H1 (cell line): ENCODE measurements at regions not wholly inside any gene's neighbourhood (a gene's known extent, or its start where the extent isn't known, plus 50 kb on each side); places are given as distances from the start of the nearest gene placed in this dataset.

Experiments used
- CTCF ChIA-PET: fragments of 300-600 bp; sonication (Branson Sonifier 250); formaldehyde crosslinking; loops from one replicate; lab custom pipeline; 2021; ENCODE audit not compliant: partially characterized antibody; lab: Charles Lee
- POLR2A ChIA-PET: fragments of 300-600 bp; sonication (Branson Sonifier 250); formaldehyde crosslinking; loops from one replicate; lab custom pipeline; 2021; ENCODE audit warnings: inconsistent platforms; ENCODE audit not compliant: partially characterized antibody; lab: Charles Lee
- DNase-seq, 2 experiments: peaks; one replicate each; pipeline versions ENCODE4 v3.0.0 to v3.0.0-alpha.2; 2010 to 2022; ENCODE audit warnings: low spot score in 2 of 2, low read depth in 1 of 2, mixed read lengths in 1 of 2
- FAIRE-seq: peaks from 2 replicates; lab custom pipeline; 2011; peaks lifted over from hg19 to GRCh38; lab: Jason Lieb, UNC
- H2AFZ ChIP-seq: 2 replicates; pipeline ENCODE4 v1.8.1; 2012; ENCODE audit warnings: low read length, inconsistent platforms
- H2AK5ac ChIP-seq: 2 replicates; pipeline ENCODE4 v1.6.1; 2013; ENCODE audit warnings: low read depth, low read length
- H2BK120ac ChIP-seq: replicated peaks from 2 replicates; pipeline ENCODE3; 2013; ENCODE audit warnings: low read depth, low read length, inconsistent platforms
- H2BK12ac ChIP-seq: 2 replicates; pipeline ENCODE4 v1.6.1; 2013; ENCODE audit warnings: low read depth, low read length
- H2BK15ac ChIP-seq: 2 replicates; pipeline ENCODE4 v1.6.1; 2013; ENCODE audit warnings: low read length
- H2BK20ac ChIP-seq: 2 replicates; pipeline ENCODE4 v1.6.1; 2013; ENCODE audit warnings: low read length
- H2BK5ac ChIP-seq: 2 replicates; pipeline ENCODE4 v1.6.1; 2013; ENCODE audit warnings: low read depth, low read length
- H3K14ac ChIP-seq: 2 replicates; pipeline ENCODE4 v1.6.1; 2013; ENCODE audit warnings: inconsistent platforms; ENCODE audit not compliant: insufficient read length
- H3K18ac ChIP-seq: 2 replicates; pipeline ENCODE4 v1.6.1; 2013; ENCODE audit warnings: low read length; ENCODE audit errors: extremely low read depth
- H3K23ac ChIP-seq: 2 replicates; pipeline ENCODE4 v1.6.1; 2013; ENCODE audit warnings: inconsistent platforms; ENCODE audit not compliant: insufficient read length
- H3K23me2 ChIP-seq: 2 replicates; pipeline ENCODE4 v1.6.1; 2013; ENCODE audit warnings: low read depth, low read length
- H3K27ac ChIP-seq: 2 replicates; pipeline ENCODE4 v1.6.1; 2011; ENCODE audit warnings: low read depth, low read length, inconsistent platforms
- H3K27me3 ChIP-seq, 4 experiments: replicated peaks in 1 of 4; 1 replicate in 1 of 4; 2 replicates in 3 of 4; pipeline versions ENCODE4 v1.6.1 to v1.8.1; 2011 to 2013; ENCODE audit warnings: low read length in 3 of 4, mild to moderate bottlenecking in 3 of 4, inconsistent platforms in 2 of 4, mixed read lengths in 2 of 4, moderate library complexity in 1 of 4; ENCODE audit not compliant: control insufficient read depth in 3 of 4, insufficient read depth in 3 of 4; ENCODE audit errors: extremely low read depth in 1 of 4
- H3K36me3 ChIP-seq, 4 experiments: 2 replicates each; pipeline versions ENCODE4 v1.6.1 to v1.8.1; 2011 to 2013; ENCODE audit warnings: mild to moderate bottlenecking in 4 of 4, low read length in 3 of 4, moderate library complexity in 2 of 4, control low read depth in 1 of 4, inconsistent platforms in 1 of 4; ENCODE audit not compliant: insufficient read depth in 4 of 4, control insufficient read depth in 2 of 4
- H3K4ac ChIP-seq: replicated peaks from 2 replicates; pipeline ENCODE3; 2013; ENCODE audit warnings: low read length, low read depth, mixed read lengths, inconsistent platforms; ENCODE audit not compliant: insufficient read length
- H3K4me1 ChIP-seq, 4 experiments: replicated peaks in 1 of 4; 1 replicate in 1 of 4; 2 replicates in 3 of 4; pipeline versions ENCODE4 v1.6.1 to v1.8.1; 2011 to 2013; ENCODE audit warnings: low read length in 3 of 4, inconsistent platforms in 2 of 4, mixed read lengths in 1 of 4; ENCODE audit not compliant: insufficient read depth in 4 of 4, control insufficient read depth in 3 of 4
- H3K4me2 ChIP-seq, 2 experiments: 2 replicates each; pipeline versions ENCODE4 v1.6.1 to v1.8.1; 2011 to 2013; ENCODE audit warnings: low read depth in 2 of 2, low read length in 2 of 2, control low read depth in 1 of 2, inconsistent platforms in 1 of 2, mild to moderate bottlenecking in 1 of 2; ENCODE audit not compliant: insufficient read depth in 1 of 2
- H3K4me3 ChIP-seq, 4 experiments: fragments of 200-600, 300-600 bp in 1 of 4; sonication (generic), shearing (Covaris generic), sonication (Bioruptor Twin) in 1 of 4; 2 replicates each; pipeline versions ENCODE4 v1.5.1 to v1.8.1; 2011 to 2016; ENCODE audit warnings: low read length in 4 of 4, low read depth in 3 of 4, control low read depth in 2 of 4, inconsistent platforms in 2 of 4, mild to moderate bottlenecking in 2 of 4, mixed read lengths in 1 of 4, moderate library complexity in 1 of 4; ENCODE audit not compliant: insufficient read depth in 2 of 4; ENCODE audit errors: extremely low read depth in 1 of 4
- H3K56ac ChIP-seq: replicated peaks from 2 replicates; pipeline ENCODE3; 2013; ENCODE audit warnings: low read depth, mild to moderate bottlenecking, mixed read lengths, low read length, inconsistent platforms; ENCODE audit not compliant: insufficient read length
- H3K79me1 ChIP-seq: 2 replicates; pipeline ENCODE4 v1.6.1; 2013; ENCODE audit warnings: low read depth, low read length, control low read depth
- H3K79me2 ChIP-seq, 2 experiments: 2 replicates each; pipeline versions ENCODE4 v1.6.1 to v1.8.1; 2012 to 2013; ENCODE audit warnings: low read length in 2 of 2, mild to moderate bottlenecking in 2 of 2, inconsistent platforms in 1 of 2; ENCODE audit not compliant: insufficient read depth in 2 of 2, control insufficient read depth in 1 of 2
- H3K9ac ChIP-seq, 4 experiments: replicated peaks in 1 of 4; 1 replicate in 1 of 4; 2 replicates in 3 of 4; pipeline versions ENCODE4 v1.6.1 to v1.8.1; 2011 to 2013; ENCODE audit warnings: low read depth in 3 of 4, low read length in 3 of 4, control low read depth in 2 of 4, mild to moderate bottlenecking in 2 of 4, moderate library complexity in 2 of 4, inconsistent platforms in 1 of 4; ENCODE audit errors: extremely low read depth in 1 of 4
- H3K9me3 ChIP-seq, 2 experiments: 2 replicates each; pipeline versions ENCODE4 v1.6.1 to v1.8.1; 2012 to 2013; ENCODE audit warnings: mild to moderate bottlenecking in 2 of 2, moderate library complexity in 2 of 2, control low read depth in 1 of 2, inconsistent platforms in 1 of 2, low read depth in 1 of 2, low read length in 1 of 2, mixed read lengths in 1 of 2; ENCODE audit not compliant: insufficient read depth in 2 of 2
- H4K20me1 ChIP-seq, 2 experiments: replicated peaks in 1 of 2; 2 replicates each; pipeline versions ENCODE3 to v1.8.1; 2011 to 2013; ENCODE audit warnings: inconsistent platforms in 2 of 2, low read length in 2 of 2, mild to moderate bottlenecking in 1 of 2; ENCODE audit not compliant: insufficient read depth in 2 of 2, control insufficient read depth in 1 of 2
- H4K5ac ChIP-seq: 2 replicates; pipeline ENCODE4 v1.6.1; 2013; ENCODE audit warnings: low read length, low read depth, mixed read lengths, inconsistent platforms; ENCODE audit not compliant: insufficient read length
- H4K8ac ChIP-seq: 2 replicates; pipeline ENCODE4 v1.8.0; 2013; ENCODE audit warnings: mild to moderate bottlenecking, moderate library complexity, low read length, inconsistent platforms; ENCODE audit not compliant: insufficient read depth; ENCODE audit errors: extremely low read depth
- H4K91ac ChIP-seq: replicated peaks from 2 replicates; pipeline ENCODE3; 2013; ENCODE audit warnings: low read length, mixed read lengths, inconsistent platforms; ENCODE audit not compliant: insufficient read length
- ASH2L ChIP-seq: fragments of 200-600, 300-600 bp; sonication (generic); IDR thresholded peaks from one replicate; pipeline ENCODE4 v1.7.1; 2017; ENCODE audit warnings: low read length
- BCL11A ChIP-seq, 2 experiments: IDR thresholded peaks; one replicate each; pipeline ENCODE4 v1.6.1; 2011; ENCODE audit warnings: low read depth in 2 of 2, low read length in 2 of 2, mild to moderate bottlenecking in 2 of 2
- BRCA1 ChIP-seq: IDR thresholded peaks from 2 replicates; pipeline ENCODE4 v1.6.1; 2012; ENCODE audit warnings: low read depth, low read length, improper control_type of control experiment
- CBX5 ChIP-seq: fragments of 300-800, 300-1000 bp; sonication (generic); IDR thresholded peaks from 2 replicates; pipeline ENCODE4 v1.7.1; 2016; ENCODE audit warnings: antibody characterized with exemption, low read length, low read depth
- CHD2 ChIP-seq: IDR thresholded peaks from 2 replicates; pipeline ENCODE4 v1.6.1; 2012; ENCODE audit warnings: low read length, improper control_type of control experiment
- GABPA ChIP-seq: IDR thresholded peaks from 2 replicates; pipeline ENCODE4 v1.6.1; 2011; ENCODE audit warnings: mild to moderate bottlenecking, low read length, moderate library complexity, borderline replicate concordance; ENCODE audit not compliant: insufficient read depth
- HDAC6 ChIP-seq: IDR thresholded peaks from one replicate; pipeline ENCODE4 v1.7.1; 2012; ENCODE audit warnings: low read depth, mild to moderate bottlenecking, inconsistent platforms, low read length, moderate library complexity
- JUND ChIP-seq: IDR thresholded peaks from 2 replicates; pipeline ENCODE4 v1.6.1; 2011; ENCODE audit warnings: mild to moderate bottlenecking, improper control_type of control experiment, low read length
- KDM1A ChIP-seq: fragments of 200-600, 300-600 bp; sonication (generic); IDR thresholded peaks from 2 replicates; pipeline ENCODE4 v1.7.1; 2016; ENCODE audit warnings: mild to moderate bottlenecking, low read length, borderline replicate concordance
- MAFK ChIP-seq: IDR thresholded peaks from 2 replicates; pipeline ENCODE4 v1.6.1; 2012; ENCODE audit warnings: low read depth, mild to moderate bottlenecking, improper control_type of control experiment, low read length
- NRF1 ChIP-seq: IDR thresholded peaks from 2 replicates; pipeline ENCODE4 v1.6.1; 2011; ENCODE audit warnings: mild to moderate bottlenecking, low read depth, low read length, improper control_type of control experiment
- POLR2AphosphoS5 ChIP-seq: IDR thresholded peaks from 2 replicates; pipeline ENCODE4 v1.6.1; 2011; ENCODE audit warnings: low read depth, low read length
- RBBP5 ChIP-seq: IDR thresholded peaks from 2 replicates; pipeline ENCODE4 v1.7.1; 2012; ENCODE audit warnings: low read depth, mild to moderate bottlenecking, inconsistent platforms, low read length, moderate library complexity, borderline replicate concordance
- SP1 ChIP-seq: IDR thresholded peaks from 2 replicates; pipeline ENCODE4 v1.6.1; 2011; ENCODE audit warnings: low read depth, low read length
- SP2 ChIP-seq: IDR thresholded peaks from 2 replicates; pipeline ENCODE4 v1.6.1; 2012; ENCODE audit warnings: mild to moderate bottlenecking, low read length, inconsistent platforms
- TCF12 ChIP-seq: IDR thresholded peaks from 2 replicates; pipeline ENCODE4 v1.6.1; 2011; ENCODE audit warnings: low read depth, mild to moderate bottlenecking, low read length
- WGBS, 2 experiments: shearing (Covaris generic) in 1 of 2; methylation state at CpG; one replicate each; pipeline versions ENCODE4 v1.1.6 to v1.1.7; 2013 to 2015; ENCODE audit warnings: low lambda C conversion rate in 2 of 2, mixed read lengths in 2 of 2, inconsistent platforms in 1 of 2, low coverage in 1 of 2, missing lambda C conversion rate in 1 of 2; ENCODE audit not compliant: insufficient replicate concordance in 2 of 2, insufficient coverage in 1 of 2, insufficient read length in 1 of 2; ENCODE audit errors: extremely low coverage in 1 of 2, missing lambda C conversion rate in 1 of 2; 5-methylcytosine and 5-hydroxymethylcytosine counted together
- TF ChIP-seq, protein P1 (sequence below): IDR thresholded peaks from 2 replicates; pipeline ENCODE4 v1.6.1; 2012; ENCODE audit warnings: inconsistent platforms

DNA sequence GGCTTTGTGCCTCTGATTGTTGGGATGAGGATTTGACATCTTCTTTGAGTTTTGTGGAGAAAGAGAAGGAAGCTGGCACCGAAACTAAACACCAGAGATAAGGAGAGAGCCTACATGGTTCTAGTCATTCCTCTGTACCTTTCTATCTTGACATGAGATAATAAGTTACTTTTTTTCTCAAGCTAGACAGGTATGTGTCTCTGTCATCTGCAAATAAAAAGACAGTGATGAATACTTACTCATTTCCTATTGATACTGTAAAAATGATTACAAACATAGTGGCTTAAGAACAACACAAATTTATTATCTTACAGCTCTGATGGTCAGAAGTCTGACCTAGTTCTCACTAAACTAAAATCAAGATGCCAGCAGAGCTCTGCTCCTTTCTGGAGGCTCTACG is 1391.2 kb downstream of the STIM2 start:
- no peak overlapping the region for H2BK20ac ChIP-seq
- no peak overlapping the region for H3K18ac ChIP-seq
- no peak overlapping the region for H3K4ac ChIP-seq
- POLR2A ChIA-PET = no interaction called here
- no peak overlapping the region for H2AFZ ChIP-seq
- H2BK12ac ChIP-seq = no peak overlapping the region
- H4K5ac ChIP-seq = no peak overlapping the region
- DNase-seq = no peak
- no peak overlapping the region for H3K4me3 ChIP-seq
- no peak for FAIRE-seq
- no peak overlapping the region for H3K14ac ChIP-seq
- no peaks in the 10 kb centered on the region for H3K9me3 ChIP-seq
- H2BK15ac ChIP-seq = no peak overlapping the region
- H3K79me2 ChIP-seq = no peaks in the 10 kb centered on the region
- no peaks in the 10 kb centered on the region for H3K27me3 ChIP-seq
- no peaks in the 10 kb centered on the region for H3K36me3 ChIP-seq
- H3K56ac ChIP-seq = no peak overlapping the region
- no peak overlapping the region for H2BK5ac ChIP-seq
- H2BK120ac ChIP-seq = no peak overlapping the region
- no peak overlapping the region for H3K9ac ChIP-seq
- CTCF ChIA-PET = interaction anchor here (0.8 kb wide), 1 partner anchor 26 kb away, joined by 3 read pairs; no protein-coding TSS in a partner anchor
- H2AK5ac ChIP-seq = no peak overlapping the region
- WGBS, 2 experiments = 88% methylated on average over 2 of the region's 2 CpGs; no CpG with 5 or more reads in 1 of the 2 experiments
- H4K8ac ChIP-seq = no peak overlapping the region
- no peak overlapping the region for H3K23ac ChIP-seq
- H3K4me1 ChIP-seq = no peaks in the 10 kb centered on the region
- H4K91ac ChIP-seq = no peak overlapping the region
- H4K20me1 ChIP-seq = no peaks in the 10 kb centered on the region
- H3K23me2 ChIP-seq = no peaks in the 10 kb centered on the region
- no peak overlapping the region for H3K4me2 ChIP-seq
- H3K79me1 ChIP-seq = no peaks in the 10 kb centered on the region
- no peak overlapping the region for H3K27ac ChIP-seq
- TF ChIP-seq JUND = no peak
- TF ChIP-seq BCL11A (IDR thresholded peaks at IDR 0.05; ENCODE audit: low read depth in 2 of 2, low read length in 2 of 2) = no peak
- no peak for TF ChIP-seq BRCA1
- TF ChIP-seq ASH2L = no peak
- TF ChIP-seq CHD2 = no peak
- no peak for TF ChIP-seq MAFK
- no peak for TF ChIP-seq POLR2AphosphoS5
- TF ChIP-seq SP1 = no peak
- no peak for TF ChIP-seq RBBP5
- no peak for TF ChIP-seq CBX5
- TF ChIP-seq HDAC6 = no peak
- TF ChIP-seq, protein P1, sequence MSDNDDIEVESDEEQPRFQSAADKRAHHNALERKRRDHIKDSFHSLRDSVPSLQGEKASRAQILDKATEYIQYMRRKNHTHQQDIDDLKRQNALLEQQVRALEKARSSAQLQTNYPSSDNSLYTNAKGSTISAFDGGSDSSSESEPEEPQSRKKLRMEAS = no peak
- TF ChIP-seq SP2 = no peak
- no peak for TF ChIP-seq TCF12
- no peak for TF ChIP-seq NRF1
- TF ChIP-seq GABPA = no peak
- TF ChIP-seq KDM1A = no peak
